ENCODE measurements at regions not wholly inside any gene's neighbourhood (a gene's known extent, or its start where the extent isn't known, plus 50 kb on each side); places are given as distances from the start of the nearest gene placed in this dataset.

DNA sequence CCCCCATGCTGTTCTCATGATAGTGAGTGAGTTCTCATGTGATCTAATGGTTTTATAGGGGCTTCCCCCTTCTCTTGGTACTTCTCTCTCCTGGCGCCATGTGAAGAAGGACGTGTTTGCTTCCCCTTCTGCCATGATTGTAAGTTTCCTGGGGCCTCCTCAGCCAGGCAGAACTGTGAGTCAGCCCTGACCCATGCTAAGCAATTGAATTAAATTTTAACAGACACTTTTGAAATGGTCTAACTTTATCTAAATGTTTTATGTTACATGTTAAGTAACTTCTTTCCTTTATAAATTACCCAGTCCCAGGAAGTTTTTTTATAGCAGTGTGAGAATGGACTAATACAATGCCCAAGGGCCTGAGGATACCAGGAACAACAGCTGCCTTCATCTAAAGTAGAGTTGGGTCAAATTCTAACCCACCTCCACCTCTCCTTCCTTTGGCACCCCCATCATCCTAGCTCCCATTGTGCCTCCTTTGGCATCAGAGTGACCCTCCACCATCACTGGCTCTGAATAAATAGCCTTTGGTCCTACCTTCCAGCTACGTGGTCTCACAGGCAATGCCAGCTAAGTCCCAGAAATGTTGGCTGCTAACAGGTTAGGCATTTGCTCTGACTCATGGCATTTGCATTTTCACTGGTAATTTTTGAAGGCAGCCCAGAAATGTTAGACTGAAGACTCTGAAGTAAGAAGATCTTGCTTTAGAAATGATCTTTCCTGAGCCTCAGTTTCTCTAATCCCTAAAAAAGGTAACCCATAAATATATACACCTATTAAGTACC lies 182.1 kb downstream of the MOSPD2 start:
- TF ChIP-seq, protein P1, sequence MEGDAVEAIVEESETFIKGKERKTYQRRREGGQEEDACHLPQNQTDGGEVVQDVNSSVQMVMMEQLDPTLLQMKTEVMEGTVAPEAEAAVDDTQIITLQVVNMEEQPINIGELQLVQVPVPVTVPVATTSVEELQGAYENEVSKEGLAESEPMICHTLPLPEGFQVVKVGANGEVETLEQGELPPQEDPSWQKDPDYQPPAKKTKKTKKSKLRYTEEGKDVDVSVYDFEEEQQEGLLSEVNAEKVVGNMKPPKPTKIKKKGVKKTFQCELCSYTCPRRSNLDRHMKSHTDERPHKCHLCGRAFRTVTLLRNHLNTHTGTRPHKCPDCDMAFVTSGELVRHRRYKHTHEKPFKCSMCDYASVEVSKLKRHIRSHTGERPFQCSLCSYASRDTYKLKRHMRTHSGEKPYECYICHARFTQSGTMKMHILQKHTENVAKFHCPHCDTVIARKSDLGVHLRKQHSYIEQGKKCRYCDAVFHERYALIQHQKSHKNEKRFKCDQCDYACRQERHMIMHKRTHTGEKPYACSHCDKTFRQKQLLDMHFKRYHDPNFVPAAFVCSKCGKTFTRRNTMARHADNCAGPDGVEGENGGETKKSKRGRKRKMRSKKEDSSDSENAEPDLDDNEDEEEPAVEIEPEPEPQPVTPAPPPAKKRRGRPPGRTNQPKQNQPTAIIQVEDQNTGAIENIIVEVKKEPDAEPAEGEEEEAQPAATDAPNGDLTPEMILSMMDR (IDR thresholded peaks at IDR 0.05), result no peak
- TF ChIP-seq POLR2A (IDR thresholded peaks at IDR 0.05), result no peak
